T-helper 1 cell (primary cell): ENCODE measurements at regions not wholly inside any gene's neighbourhood (a gene's known extent, or its start where the extent isn't known, plus 50 kb on each side); places are given as distances from the start of the nearest gene placed in this dataset.

Experiments used
- DNase-seq, 5 donors: peaks; one replicate each; pipeline ENCODE4 v3.0.0-alpha.2; 2012 to 2020

- DNase-seq = no peak
Observed at GRCh38 chr12:126316411-126316810, 1251.2 kb downstream of the AACS start.

GRCh38 chr12:126337556-126338441 is 1272.6 kb downstream of the AACS start:
- no peak for DNase-seq

- DNase-seq = no peak
Observed at GRCh38 chr12:126342866-126343265, 1277.6 kb downstream of the AACS start.

GRCh38 chr12:126343321-126343720 is 1278.1 kb downstream of the AACS start:
- no peak for DNase-seq

- no peak for DNase-seq
Observed at GRCh38 chr12:126346087-126346486, 1280.9 kb downstream of the AACS start.

- DNase-seq = no peak
Observed at GRCh38 chr12:126347421-126347820, 1282.2 kb downstream of the AACS start.

- no peak for DNase-seq
Observed at GRCh38 chr12:126349383-126349782, 1284.1 kb downstream of the AACS start.

- DNase-seq = no peak
Observed at GRCh38 chr12:126353604-126354003, 1288.4 kb downstream of the AACS start.

- DNase-seq = no peak
Observed at GRCh38 chr12:126354633-126355032, 1289.4 kb downstream of the AACS start.

- DNase-seq = no peak
Observed at GRCh38 chr12:126355346-126355745, 1290.1 kb downstream of the AACS start.

- DNase-seq = no peak
Observed at GRCh38 chr12:126358806-126359205, 1293.6 kb downstream of the AACS start.

- no peak for DNase-seq
Observed at GRCh38 chr12:126359216-126359615, 1294.0 kb downstream of the AACS start.

- no peak for DNase-seq
Observed at GRCh38 chr12:126361804-126362203, 1296.6 kb downstream of the AACS start.

- DNase-seq = no peak
Observed at GRCh38 chr12:126362493-126362892, 1297.3 kb downstream of the AACS start.

GRCh38 chr12:126362964-126363363 is 1297.7 kb downstream of the AACS start:
- no peak for DNase-seq

- no peak for DNase-seq
Observed at GRCh38 chr12:126369487-126370463, 1304.5 kb downstream of the AACS start.

- DNase-seq = no peak
Observed at GRCh38 chr12:126383506-126383905, 1318.3 kb downstream of the AACS start.

- DNase-seq = no peak
Observed at GRCh38 chr12:126384026-126384564, 1318.9 kb downstream of the AACS start.

- no peak for DNase-seq
Observed at GRCh38 chr12:126385785-126386184, 1320.5 kb downstream of the AACS start.

GRCh38 chr12:126389220-126389841 is 1324.1 kb downstream of the AACS start:
- DNase-seq = no peak

GRCh38 chr12:126389961-126390360 is 1324.7 kb downstream of the AACS start:
- no peak for DNase-seq

GRCh38 chr12:126390969-126391566 is 1325.8 kb downstream of the AACS start:
- no peak for DNase-seq
